GM19099 (cell line): ENCODE measurements at regions not wholly inside any gene's neighbourhood (a gene's known extent, or its start where the extent isn't known, plus 50 kb on each side); places are given as distances from the start of the nearest gene placed in this dataset.

Experiments
- POLR2A ChIP-seq: IDR thresholded peaks from 3 replicates; pipeline ENCODE4 v1.6.1; 2011; ENCODE audit warnings: low read depth; ENCODE audit not compliant: insufficient read length; ENCODE audit errors: extremely low read depth

DNA sequence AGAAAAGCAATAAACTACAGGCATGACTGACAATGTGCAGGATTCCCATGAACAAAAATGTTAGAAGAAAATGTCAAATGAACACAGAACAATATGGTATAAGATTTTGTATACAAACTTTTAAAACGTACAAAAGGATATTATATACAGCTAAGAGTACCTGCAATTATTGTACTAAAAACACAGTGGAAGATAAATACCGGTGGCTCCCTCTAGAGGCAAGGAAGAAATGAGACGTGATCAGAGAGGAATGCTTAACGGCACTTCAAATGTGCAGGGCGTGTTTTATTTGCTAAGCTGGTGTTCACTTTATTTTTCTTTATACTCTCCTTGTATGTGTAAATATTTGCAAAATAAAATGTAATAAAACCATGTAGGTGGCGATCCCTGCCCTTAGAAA is 191.8 kb upstream of the SAMSN1 start:
- no peak for TF ChIP-seq POLR2A

GRCh38 chr21:14737284-14737691 is 191.2 kb upstream of the SAMSN1 start:
- no peak for TF ChIP-seq POLR2A

DNA sequence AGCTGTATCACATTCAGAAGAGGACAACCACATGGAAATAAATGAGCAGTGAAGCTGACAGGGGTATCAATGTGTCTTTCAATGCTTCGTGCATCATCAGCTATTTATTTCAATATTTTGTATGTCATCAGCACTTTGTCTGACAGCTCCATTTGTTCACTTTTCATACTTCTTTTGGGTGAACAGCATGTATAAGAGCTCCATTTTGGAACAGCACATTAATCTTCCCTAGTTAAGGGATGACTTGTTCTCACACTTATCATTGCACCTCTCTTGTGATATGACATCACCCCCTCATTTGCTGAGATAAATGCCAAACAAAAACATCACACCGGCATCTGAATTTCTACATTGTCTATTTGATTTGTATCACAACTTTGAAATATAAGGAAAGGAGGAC is 190.6 kb upstream of the SAMSN1 start:
- no peak for TF ChIP-seq POLR2A

GRCh38 chr21:14736162-14736561 is 190.0 kb upstream of the SAMSN1 start:
- no peak for TF ChIP-seq POLR2A

DNA sequence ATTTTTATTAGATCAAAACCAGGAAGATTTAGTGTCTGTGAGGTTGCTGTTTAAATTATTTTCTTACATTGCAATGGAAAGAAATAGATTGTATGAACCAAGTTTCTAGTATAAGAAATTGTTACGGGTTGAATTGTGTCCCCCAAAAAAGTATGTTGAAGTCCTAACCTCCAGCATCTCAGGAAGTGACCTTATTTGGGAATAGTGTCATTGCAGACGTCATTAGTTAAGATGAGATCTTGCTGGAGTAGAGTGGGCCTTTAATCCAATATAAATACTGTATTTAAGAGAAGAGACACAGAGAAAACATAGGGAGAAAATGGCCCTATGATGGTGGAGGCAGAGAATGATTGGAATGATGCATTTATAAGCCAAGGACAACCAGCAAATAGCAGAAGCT is 188.7 kb upstream of the SAMSN1 start:
- no peak for TF ChIP-seq POLR2A

DNA sequence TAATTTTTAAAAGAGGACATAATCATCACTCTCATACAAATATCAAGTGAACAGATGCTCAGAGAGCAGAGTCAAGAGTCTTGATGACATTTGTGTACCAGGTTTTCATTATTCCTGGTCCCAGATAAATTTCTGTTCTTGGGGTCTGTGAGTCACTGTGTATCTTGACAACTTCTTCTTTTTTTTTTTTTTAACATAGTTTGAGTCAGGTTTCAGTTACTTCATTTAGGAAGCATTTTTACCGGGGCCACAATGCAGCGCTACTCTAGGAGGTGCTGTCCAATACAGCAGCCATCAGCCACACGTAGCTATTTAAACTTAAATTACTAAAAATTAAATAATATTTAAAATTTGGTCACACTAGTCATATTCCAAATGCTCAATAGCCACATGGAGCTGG is 188.1 kb upstream of the SAMSN1 start:
- TF ChIP-seq POLR2A = no peak

- no peak for TF ChIP-seq POLR2A
Measured at GRCh38 chr21:14725219-14725618, 179.1 kb upstream of the SAMSN1 start.

- no peak for TF ChIP-seq POLR2A
Measured at GRCh38 chr21:14722841-14723483, 176.8 kb upstream of the SAMSN1 start.

DNA sequence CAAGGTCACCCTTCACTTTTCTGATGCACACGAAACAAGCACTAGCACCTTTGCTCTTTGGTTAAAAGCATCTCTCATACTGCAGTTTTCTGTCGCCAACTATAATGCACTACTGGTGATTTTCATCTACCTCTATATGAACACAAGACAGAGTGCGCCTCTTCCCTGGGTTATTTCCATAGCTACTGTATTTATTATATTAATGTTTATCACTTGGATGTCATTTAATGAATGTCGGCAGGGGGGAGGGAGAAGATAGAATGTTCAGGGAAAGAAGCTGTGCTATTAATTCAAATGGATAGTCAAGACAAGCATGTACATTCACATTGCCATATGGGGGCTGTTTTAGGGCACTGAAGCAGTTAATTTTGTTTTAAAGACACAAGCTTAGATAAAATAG is 174.1 kb upstream of the SAMSN1 start:
- TF ChIP-seq POLR2A = no peak

DNA sequence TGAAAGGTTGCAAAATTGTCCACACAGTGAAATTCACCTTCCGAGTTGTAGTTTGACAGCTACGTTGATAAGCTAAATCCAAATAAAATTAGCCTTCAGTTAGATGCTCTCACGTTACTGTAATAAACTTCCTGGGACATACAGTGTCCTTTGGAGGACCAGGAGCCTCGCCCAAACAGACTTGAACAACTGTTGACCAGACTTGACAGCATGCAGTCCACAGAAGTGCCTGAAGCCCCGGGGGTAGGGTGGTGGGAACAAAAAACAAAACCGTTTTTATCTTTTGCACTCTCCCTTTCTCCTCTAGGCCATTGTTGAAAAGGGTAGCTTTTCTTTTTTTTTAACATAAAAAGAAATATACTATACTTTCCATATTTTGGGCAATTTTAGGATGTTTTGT is 172.8 kb upstream of the SAMSN1 start:
- TF ChIP-seq POLR2A = no peak

GRCh38 chr21:14716761-14717396 is 170.8 kb upstream of the SAMSN1 start:
- no peak for TF ChIP-seq POLR2A

DNA sequence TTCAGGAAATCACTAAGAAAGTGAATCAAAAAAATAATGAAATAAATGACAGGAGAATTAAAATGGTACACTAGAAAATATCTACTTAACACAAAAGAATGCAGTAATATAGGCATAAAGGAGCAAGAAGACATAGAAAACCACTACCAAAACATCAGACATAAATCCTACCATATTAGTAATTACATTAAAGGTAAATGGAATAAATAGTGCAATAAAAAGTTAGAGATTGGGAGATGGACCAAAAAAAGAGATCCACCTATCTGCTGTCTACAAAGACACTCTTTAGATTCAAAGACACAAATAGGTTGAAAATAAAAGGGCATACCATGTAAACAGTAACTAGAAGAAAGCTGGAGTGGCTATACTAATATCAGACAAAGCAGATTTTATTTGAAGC is 167.0 kb upstream of the SAMSN1 start:
- TF ChIP-seq POLR2A = no peak

- TF ChIP-seq POLR2A = no peak
Measured at GRCh38 chr21:14712121-14712715, 166.1 kb upstream of the SAMSN1 start.

DNA sequence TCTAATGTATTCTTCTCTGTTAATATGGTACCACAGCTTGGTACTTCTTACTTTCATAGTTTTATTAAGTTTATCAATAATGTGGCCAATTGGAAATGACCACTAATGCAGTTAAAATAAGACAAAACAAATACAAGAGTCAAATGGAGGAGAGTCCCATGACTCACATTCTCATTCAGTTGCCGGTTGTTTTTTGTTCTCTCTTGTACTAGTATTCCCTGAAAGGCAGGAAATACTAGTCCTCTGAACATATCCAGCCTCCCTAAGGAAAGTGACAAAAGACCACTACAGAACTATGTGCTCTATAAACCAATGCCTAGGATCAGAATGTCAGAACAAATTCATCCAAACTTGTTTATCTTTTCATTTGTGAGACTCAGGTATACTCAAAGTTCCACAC is 165.2 kb upstream of the SAMSN1 start:
- TF ChIP-seq POLR2A = no peak

DNA sequence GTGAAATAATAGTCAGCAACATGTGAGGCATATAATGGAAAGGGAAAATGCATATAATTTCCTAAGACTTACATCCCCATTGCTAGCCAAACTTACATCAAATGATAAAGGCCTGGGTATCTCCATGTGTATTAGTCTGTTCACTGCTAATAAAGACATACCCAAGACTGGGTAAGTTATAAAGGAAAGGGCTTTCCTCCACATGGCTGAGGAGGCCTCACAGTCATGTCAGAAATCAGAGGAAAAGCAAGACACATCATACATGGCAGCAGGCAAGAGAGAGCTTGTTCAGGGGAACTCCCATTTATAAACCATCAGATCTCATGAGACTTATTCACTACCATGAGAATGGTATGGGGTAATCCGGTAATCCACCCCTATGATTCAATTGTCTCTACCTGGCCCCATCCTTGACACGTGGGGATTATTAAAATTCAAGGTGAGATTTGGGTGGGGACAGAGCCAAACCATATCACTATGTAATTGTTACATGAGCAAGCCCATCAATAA is 161.5 kb upstream of the SAMSN1 start:
- TF ChIP-seq POLR2A = no peak

GRCh38 chr21:14706712-14707510 is 160.8 kb upstream of the SAMSN1 start:
- TF ChIP-seq POLR2A = no peak
